ENCODE measurements at regions not wholly inside any gene's neighbourhood (a gene's known extent, or its start where the extent isn't known, plus 50 kb on each side); places are given as distances from the start of the nearest gene placed in this dataset.

DNA sequence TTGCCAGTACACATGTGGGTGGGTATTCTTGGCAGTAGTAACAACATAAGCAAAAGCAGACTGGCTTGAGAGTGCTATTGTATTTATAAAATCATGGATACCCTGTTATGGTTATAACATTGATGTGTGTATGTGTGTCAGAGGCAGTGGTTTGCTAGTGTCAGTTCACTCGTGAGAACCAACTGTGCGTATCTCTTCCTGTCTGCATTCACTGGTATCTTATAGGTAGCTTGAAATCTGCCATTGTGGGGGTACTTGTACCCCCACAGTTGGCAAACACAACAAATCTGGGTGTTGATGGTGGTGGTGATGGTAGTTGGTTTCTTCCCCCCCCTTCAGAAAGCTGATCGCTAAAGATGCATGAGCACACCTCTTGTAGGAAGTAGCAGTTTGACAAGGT is 355.8 kb upstream of the SATB1 start:
- Histone ChIP-seq H2BK15ac (ENCODE audit: low read depth, low read length) (no peak overlapping the region), H3K18ac (ENCODE audit: low read depth, low read length) (no peak overlapping the region), H3K23ac (ENCODE audit: low read depth, low read length) (no peak overlapping the region), H4K8ac (ENCODE audit: low read depth in 2 of 2, low read length in 2 of 2) (no peak overlapping the region), H2BK120ac (ENCODE audit: low read depth, low read length) (no peak overlapping the region), H4K5ac (ENCODE audit: low read depth, low read length) (no peak overlapping the region), H3K79me1 (ENCODE audit: low read depth in 1 of 2, low read length in 2 of 2) (no peaks in the 10 kb centered on the region), H3K27me3 (ENCODE audit: control insufficient read depth, insufficient read depth, low read length) (no peaks in the 10 kb centered on the region), H3K4me2 (ENCODE audit: low read depth, low read length) (no peak overlapping the region), H2BK20ac (ENCODE audit: low read depth, low read length) (no peak overlapping the region), H3K4me1 (ENCODE audit: control insufficient read depth, insufficient read depth, low read length) (no peaks in the 10 kb centered on the region), H2AK5ac (ENCODE audit: low read depth, low read length) (no peak overlapping the region), H4K91ac (ENCODE audit: insufficient read depth, low read depth, low read length) (no peak overlapping the region), H3K56ac (ENCODE audit: extremely low read depth, insufficient read depth, low read length) (no peak overlapping the region), H3K9me3 (ENCODE audit: control insufficient read depth, insufficient read depth, low read length) (peaks cover 5% of the 10 kb centered on the region; the same call in 1 of the 2 replicates), H3K36me3 (ENCODE audit: control insufficient read depth, insufficient read depth, low read length) (no peaks in the 10 kb centered on the region), H3K27ac (ENCODE audit: insufficient read depth, low read length) (no peak overlapping the region), H2AK9ac (replicated peaks; ENCODE audit: low read depth, low read length, poor library complexity) (no peak overlapping the region), H3K14ac (replicated peaks; ENCODE audit: low read depth, low read length) (no peak overlapping the region), H4K20me1 (ENCODE audit: insufficient read depth, low read length) (no peaks in the 10 kb centered on the region), H3K4me3 (ENCODE audit: insufficient read depth, low read depth, low read length) (no peak overlapping the region), H2BK5ac (ENCODE audit: low read depth, low read length, poor library complexity, severe bottlenecking) (no peak overlapping the region), H3K4ac (ENCODE audit: low read depth, low read length) (no peak overlapping the region), H3K9ac (ENCODE audit: low read depth, low read length) (no peak overlapping the region), H2AFZ (replicated peaks; ENCODE audit: low read length, poor library complexity) (no peak overlapping the region), H3K9me1 (ENCODE audit: insufficient read depth, low read length) (no peaks in the 10 kb centered on the region)
- no TSS peak for BruUV-seq (replicated peaks)
- intact Hi-C loops (cut with micrococcal nuclease) (no loop called here), in situ Hi-C loops (cut with MboI; ENCODE audit: low sequenced_read_pairs) (no loop called here), dilution Hi-C loops (cut with HindIII; ENCODE audit: low sequenced_read_pairs, unreplicated experiment) (no loop called here)
- TF ChIP-seq, protein P1, sequence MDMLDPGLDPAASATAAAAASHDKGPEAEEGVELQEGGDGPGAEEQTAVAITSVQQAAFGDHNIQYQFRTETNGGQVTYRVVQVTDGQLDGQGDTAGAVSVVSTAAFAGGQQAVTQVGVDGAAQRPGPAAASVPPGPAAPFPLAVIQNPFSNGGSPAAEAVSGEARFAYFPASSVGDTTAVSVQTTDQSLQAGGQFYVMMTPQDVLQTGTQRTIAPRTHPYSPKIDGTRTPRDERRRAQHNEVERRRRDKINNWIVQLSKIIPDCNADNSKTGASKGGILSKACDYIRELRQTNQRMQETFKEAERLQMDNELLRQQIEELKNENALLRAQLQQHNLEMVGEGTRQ (IDR thresholded peaks at IDR 0.05; ENCODE audit: low read depth, low read length): no peak
- TF ChIP-seq RAD21 (IDR thresholded peaks at IDR 0.05; ENCODE audit: low read length): no peak
- CTCF ChIA-PET: no interaction called here
- DNase-seq (no peak), ATAC-seq (ENCODE audit: low read depth) (no peak)
- WGBS, 2 experiments (ENCODE audit: extremely low coverage in 2 of 2, insufficient read length in 1 of 2): no CpG with 5 or more reads among the region's 3 CpGs
- POLR2A ChIA-PET (ENCODE audit: unreplicated experiment): no interaction called here
